ENCODE measurements at regions not wholly inside any gene's neighbourhood (a gene's known extent, or its start where the extent isn't known, plus 50 kb on each side); places are given as distances from the start of the nearest gene placed in this dataset.

GRCh38 chr9:95756101-95756500, 119.4 kb upstream of the ERCC6L2 start:
- TF ChIP-seq, protein P1, sequence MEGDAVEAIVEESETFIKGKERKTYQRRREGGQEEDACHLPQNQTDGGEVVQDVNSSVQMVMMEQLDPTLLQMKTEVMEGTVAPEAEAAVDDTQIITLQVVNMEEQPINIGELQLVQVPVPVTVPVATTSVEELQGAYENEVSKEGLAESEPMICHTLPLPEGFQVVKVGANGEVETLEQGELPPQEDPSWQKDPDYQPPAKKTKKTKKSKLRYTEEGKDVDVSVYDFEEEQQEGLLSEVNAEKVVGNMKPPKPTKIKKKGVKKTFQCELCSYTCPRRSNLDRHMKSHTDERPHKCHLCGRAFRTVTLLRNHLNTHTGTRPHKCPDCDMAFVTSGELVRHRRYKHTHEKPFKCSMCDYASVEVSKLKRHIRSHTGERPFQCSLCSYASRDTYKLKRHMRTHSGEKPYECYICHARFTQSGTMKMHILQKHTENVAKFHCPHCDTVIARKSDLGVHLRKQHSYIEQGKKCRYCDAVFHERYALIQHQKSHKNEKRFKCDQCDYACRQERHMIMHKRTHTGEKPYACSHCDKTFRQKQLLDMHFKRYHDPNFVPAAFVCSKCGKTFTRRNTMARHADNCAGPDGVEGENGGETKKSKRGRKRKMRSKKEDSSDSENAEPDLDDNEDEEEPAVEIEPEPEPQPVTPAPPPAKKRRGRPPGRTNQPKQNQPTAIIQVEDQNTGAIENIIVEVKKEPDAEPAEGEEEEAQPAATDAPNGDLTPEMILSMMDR (IDR thresholded peaks at IDR 0.05; ENCODE audit: low read depth, low read length), result no peak
- no peak overlapping the region for H3K4me3 ChIP-seq (replicated peaks in 1 of 2; ENCODE audit: low read depth in 2 of 2, low read length in 2 of 2)
- DNase-seq (ENCODE audit: low read depth in 2 of 2), result peak in 1 of 2 donors; percentile 21

DNA sequence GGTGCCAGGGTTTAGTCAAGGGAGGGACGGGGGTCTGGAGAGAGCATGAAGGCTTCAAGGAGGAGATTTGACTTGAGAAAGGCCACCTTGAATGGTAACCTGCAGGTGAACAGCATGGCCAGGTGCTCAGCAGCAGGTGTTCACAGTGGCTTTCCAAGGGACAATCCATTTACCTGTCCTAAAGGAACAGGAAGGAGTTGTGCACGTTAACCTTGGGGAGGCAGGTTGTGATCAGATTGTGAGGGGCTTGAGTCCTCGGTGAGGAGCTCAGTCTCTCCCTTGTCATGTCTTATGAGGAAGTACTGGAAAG, 120.1 kb upstream of the ERCC6L2 start:
- TF ChIP-seq, protein P1 (IDR thresholded peaks at IDR 0.05; ENCODE audit: low read depth, low read length), result no peak
- H3K4me3 ChIP-seq (replicated peaks in 1 of 2; ENCODE audit: low read depth in 2 of 2, low read length in 2 of 2), result no peak overlapping the region
- no peak for DNase-seq (ENCODE audit: low read depth in 2 of 2)

DNA sequence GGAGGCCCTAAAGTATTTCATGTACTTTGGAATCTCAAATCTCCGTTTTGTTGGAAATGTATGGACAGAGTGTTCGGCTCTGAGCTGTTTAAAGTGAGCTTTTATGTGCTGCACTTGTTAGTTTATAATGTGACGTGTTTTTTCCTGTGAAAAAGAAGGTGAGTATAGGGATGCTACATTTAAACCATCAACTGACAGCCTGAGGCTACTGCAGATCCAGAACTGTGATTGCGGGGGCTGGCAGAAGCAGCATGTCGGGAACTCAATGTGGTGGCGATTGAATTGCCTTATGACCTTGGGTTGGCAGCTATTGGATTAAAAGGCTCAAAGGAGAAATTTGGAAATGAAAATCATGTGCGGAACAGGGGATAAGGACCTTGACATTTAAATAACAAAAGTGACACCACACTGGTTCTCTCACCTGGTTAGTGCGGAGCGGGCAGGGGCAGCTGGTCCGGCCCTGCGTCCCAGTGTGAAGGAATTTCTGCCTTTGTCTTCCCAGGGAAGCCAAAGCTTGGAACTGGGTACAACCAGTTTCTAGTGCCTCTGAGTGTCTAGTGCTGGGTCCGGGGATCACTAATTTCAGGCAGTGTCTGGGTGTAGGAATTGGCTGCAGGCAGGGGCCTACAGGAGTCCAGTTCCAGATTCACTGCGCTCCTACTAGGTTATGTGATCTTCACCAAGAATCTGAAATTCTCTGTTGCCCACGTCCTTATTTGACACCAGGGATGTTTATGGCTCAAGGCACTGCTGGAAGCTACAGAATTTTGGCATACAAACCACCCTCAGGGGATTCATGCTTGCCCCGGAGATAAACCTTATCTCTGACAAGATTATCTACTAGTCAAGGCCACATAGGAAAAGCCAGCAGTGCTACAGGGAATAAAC, 120.7 kb upstream of the ERCC6L2 start:
- TF ChIP-seq, protein P1 (IDR thresholded peaks at IDR 0.05; ENCODE audit: low read depth, low read length), result no peak
- no peak overlapping the region for H3K4me3 ChIP-seq (replicated peaks in 1 of 2; ENCODE audit: low read depth in 2 of 2, low read length in 2 of 2)
- no peak for DNase-seq (ENCODE audit: low read depth in 2 of 2)

GRCh38 chr9:95753762-95754465, 121.6 kb upstream of the ERCC6L2 start:
- peak in 1 of 2 donors; percentile 61 for DNase-seq (ENCODE audit: low read depth in 2 of 2)
- H3K4me3 ChIP-seq (replicated peaks in 1 of 2; ENCODE audit: low read depth in 2 of 2, low read length in 2 of 2), result no peak overlapping the region
- TF ChIP-seq, protein P1 (IDR thresholded peaks at IDR 0.05; ENCODE audit: low read depth, low read length), result no peak

- DNase-seq (ENCODE audit: low read depth in 2 of 2), result no peak
- no peak overlapping the region for H3K4me3 ChIP-seq (replicated peaks in 1 of 2; ENCODE audit: low read depth in 2 of 2, low read length in 2 of 2)
- TF ChIP-seq, protein P1 (IDR thresholded peaks at IDR 0.05; ENCODE audit: low read depth, low read length), result no peak
These were observed 123.3 kb upstream of the ERCC6L2 start for GRCh38 chr9:95752129-95752731.

DNA sequence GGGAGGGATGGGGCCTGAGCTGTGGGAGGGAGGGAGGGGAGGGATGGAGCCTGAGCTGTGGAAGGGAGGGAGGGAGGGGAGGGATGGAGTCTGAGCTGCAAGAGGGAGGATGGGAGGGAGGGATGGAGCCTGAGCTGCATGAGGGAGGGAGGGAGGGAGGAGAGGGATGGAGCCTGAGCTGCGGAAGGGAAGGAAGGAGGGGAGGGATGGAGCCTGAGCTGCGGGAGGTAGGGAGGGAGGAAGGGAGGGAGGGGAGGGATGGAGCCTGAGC, 124.0 kb upstream of the ERCC6L2 start:
- no peak for DNase-seq (ENCODE audit: low read depth in 2 of 2)
- no peak overlapping the region for H3K4me3 ChIP-seq (replicated peaks in 1 of 2; ENCODE audit: low read depth in 2 of 2, low read length in 2 of 2)
- TF ChIP-seq, protein P1 (IDR thresholded peaks at IDR 0.05; ENCODE audit: low read depth, low read length), result no peak

All from cardiac fibroblast (primary cell).